Fibroblast of the aortic adventitia (primary cell): ENCODE measurements at regions not wholly inside any gene's neighbourhood (a gene's known extent, or its start where the extent isn't known, plus 50 kb on each side); places are given as distances from the start of the nearest gene placed in this dataset.

Experiments used
- DNase-seq: peaks from one replicate; pipeline ENCODE4 v3.0.0-alpha.2; 2010; ENCODE audit warnings: low read depth
- H3K4me3 ChIP-seq: 2 replicates; pipeline ENCODE4 v1.5.1; 2011; ENCODE audit warnings: low read depth, mild to moderate bottlenecking, control low read depth, low read length, moderate library complexity
- TF ChIP-seq, protein P1 (sequence below): IDR thresholded peaks from 2 replicates; pipeline ENCODE4 v1.5.1; 2011; ENCODE audit warnings: mild to moderate bottlenecking, low read length, control low read depth, inconsistent platforms; ENCODE audit not compliant: insufficient read depth

DNA sequence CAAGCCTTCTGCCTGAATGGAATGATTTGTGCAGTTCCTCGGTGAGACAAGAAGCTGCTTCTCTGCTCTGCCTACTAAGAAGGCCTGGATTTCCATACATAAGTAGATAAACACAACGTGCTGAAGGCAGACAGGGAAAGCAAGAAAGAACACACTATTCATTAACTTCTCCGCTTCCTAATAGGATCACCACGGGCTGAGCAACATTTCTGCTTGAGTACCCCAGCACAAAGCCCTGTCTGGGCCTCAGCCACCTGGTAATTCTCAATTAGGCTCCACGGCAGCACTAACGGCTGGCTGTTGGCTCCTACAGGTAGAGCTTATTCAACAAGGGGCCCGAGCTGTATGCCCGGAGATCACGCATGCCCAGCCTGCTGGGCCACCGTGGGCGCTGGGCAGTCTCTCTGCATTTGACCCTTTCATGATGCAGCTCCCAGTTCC lies 1156.6 kb downstream of the TBC1D22A start:
- TF ChIP-seq, protein P1, sequence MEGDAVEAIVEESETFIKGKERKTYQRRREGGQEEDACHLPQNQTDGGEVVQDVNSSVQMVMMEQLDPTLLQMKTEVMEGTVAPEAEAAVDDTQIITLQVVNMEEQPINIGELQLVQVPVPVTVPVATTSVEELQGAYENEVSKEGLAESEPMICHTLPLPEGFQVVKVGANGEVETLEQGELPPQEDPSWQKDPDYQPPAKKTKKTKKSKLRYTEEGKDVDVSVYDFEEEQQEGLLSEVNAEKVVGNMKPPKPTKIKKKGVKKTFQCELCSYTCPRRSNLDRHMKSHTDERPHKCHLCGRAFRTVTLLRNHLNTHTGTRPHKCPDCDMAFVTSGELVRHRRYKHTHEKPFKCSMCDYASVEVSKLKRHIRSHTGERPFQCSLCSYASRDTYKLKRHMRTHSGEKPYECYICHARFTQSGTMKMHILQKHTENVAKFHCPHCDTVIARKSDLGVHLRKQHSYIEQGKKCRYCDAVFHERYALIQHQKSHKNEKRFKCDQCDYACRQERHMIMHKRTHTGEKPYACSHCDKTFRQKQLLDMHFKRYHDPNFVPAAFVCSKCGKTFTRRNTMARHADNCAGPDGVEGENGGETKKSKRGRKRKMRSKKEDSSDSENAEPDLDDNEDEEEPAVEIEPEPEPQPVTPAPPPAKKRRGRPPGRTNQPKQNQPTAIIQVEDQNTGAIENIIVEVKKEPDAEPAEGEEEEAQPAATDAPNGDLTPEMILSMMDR = no peak
- no peak for DNase-seq
- no peak overlapping the region for H3K4me3 ChIP-seq

DNA sequence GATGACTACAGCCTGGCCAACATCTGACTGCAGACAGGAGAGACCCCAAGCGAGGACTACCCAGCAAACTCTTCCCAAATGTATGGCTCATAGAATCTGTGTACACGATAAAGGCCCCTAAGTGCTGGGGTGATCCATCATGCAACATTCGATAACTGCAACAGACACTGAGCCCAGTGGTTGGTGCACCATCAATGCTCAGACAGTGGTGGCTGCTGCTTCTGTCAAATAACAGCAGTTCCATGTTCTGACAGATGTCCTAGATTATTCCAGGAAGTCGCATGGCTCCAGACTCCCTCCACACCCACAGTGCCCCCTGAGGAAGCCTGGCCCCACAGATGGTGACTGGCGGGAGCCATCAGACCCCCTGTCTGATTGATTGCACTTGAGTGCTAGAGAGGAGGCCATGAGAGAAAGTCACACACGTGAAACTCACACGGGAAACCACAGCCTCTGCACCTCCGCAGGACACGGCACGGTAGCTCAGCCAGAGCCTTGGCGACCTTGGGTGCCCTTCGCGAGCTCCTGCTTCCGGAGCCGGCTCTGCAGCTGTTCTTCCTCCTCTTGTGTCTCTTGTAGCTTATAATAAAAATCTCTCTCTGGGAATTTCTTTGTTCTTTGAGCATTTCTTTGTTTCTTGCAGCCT lies 1155.9 kb downstream of the TBC1D22A start:
- TF ChIP-seq, protein P1 = no peak
- no peak for DNase-seq
- no peak overlapping the region for H3K4me3 ChIP-seq

GRCh38 chr22:47914481-47915097 lies 1152.1 kb downstream of the TBC1D22A start:
- TF ChIP-seq, protein P1 = no peak
- no peak overlapping the region for H3K4me3 ChIP-seq
- DNase-seq = no peak

DNA sequence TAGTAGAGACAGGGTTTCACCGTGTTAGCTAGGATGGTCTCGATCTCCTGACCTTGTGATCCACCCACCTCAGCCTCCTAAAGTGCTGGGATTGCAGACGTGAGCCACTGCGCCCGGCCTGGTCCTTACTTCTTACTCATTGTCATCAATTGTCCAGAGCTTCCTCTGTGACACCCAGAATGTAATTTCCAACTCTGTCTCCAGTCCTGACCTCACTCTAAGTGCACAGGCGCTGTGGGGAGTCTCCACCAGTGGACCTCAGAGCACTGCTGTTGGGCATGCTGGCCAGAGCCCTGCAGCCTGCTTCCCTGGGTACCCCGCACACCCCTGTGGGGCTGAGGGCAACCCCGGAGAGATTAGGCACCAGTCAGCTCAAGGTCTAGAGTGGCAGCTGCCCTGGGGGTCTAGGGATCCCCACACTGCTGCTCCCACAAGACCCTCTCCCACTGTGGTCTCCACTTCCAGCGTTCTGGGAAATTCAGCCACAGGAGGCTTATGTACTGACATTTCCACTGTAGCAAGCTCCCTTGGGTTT lies 1140.3 kb downstream of the TBC1D22A start:
- TF ChIP-seq, protein P1 = no peak
- no peak for DNase-seq
- H3K4me3 ChIP-seq = no peak overlapping the region

GRCh38 chr22:47901911-47902310 lies 1139.5 kb downstream of the TBC1D22A start:
- TF ChIP-seq, protein P1 = no peak
- H3K4me3 ChIP-seq = no peak overlapping the region
- DNase-seq = no peak

DNA sequence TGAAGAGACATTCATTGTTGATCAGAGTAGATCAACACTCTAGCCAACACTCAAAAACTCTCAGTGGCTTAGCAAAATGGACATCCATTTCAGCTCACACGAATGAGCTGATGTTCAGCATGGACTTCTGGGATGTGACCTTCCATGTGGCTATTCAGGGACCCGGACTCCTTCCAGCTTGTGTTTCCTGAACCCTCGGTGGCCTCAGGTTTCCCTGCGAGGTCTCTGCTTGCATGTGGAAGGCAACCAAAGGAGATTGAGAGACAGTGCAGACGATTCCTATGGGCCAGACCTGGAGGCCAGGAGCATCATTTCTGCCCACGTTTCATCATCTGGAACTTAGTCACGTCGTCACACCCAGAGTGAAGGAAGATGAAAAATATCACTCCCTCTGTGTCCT lies 1137.4 kb downstream of the TBC1D22A start:
- DNase-seq = no peak
- no peak overlapping the region for H3K4me3 ChIP-seq
- TF ChIP-seq, protein P1 = no peak
